ENCODE measurements at regions not wholly inside any gene's neighbourhood (a gene's known extent, or its start where the extent isn't known, plus 50 kb on each side); places are given as distances from the start of the nearest gene placed in this dataset.

DNA sequence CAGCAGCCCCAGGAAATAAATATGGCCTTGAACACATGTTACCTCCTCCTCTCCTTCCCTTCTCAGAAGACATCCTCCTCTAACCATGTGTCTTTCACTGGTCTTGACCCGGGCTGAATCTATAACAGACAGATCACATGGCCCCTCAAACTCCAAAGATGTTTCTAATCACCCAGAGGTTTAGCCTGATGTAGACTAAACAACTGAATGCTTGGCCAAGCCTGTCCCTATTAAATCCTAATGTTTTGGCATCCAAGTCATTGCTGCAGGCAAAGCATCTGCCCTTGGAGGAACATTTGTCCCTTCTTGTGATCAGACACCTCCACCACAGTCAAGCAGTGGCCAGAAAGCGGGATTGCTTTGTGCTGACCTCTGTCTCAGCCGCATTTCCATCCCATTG, 65.5 kb downstream of the ANKRD60 start:
- intact Hi-C loops (cut with DNase I), result loop anchor here in 1 of 2 donors (10.0 kb wide), 1 partner anchor 62 kb away; the partner anchor contains the start of gene ANKRD60
- DNase-seq (ENCODE audit: low spot score), result no peak

DNA sequence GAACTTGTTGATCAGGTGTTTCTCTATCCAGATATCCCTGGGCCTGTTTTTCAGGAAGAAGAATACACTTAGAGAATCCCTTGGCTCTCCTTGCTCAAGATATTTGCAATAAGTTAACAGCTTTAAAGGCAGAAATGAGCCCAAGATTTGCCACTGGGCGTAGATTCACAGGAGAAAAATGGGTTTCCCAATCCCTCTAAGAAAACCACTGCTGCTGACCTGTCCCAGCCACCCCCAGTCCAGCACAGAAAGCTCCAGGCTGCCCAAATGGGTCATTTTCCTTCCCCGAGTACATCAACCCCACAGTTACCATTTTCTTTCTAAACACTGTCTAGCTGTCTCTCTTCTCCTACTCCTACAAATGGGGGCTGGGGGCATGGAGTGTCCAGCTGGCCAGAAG, 67.3 kb downstream of the ANKRD60 start:
- DNase-seq (ENCODE audit: low spot score), result no peak
- intact Hi-C loops (cut with DNase I), result loop anchor here in 1 of 2 donors (10.0 kb wide), 1 partner anchor 64 kb away; the partner anchor contains the start of gene ANKRD60

DNA sequence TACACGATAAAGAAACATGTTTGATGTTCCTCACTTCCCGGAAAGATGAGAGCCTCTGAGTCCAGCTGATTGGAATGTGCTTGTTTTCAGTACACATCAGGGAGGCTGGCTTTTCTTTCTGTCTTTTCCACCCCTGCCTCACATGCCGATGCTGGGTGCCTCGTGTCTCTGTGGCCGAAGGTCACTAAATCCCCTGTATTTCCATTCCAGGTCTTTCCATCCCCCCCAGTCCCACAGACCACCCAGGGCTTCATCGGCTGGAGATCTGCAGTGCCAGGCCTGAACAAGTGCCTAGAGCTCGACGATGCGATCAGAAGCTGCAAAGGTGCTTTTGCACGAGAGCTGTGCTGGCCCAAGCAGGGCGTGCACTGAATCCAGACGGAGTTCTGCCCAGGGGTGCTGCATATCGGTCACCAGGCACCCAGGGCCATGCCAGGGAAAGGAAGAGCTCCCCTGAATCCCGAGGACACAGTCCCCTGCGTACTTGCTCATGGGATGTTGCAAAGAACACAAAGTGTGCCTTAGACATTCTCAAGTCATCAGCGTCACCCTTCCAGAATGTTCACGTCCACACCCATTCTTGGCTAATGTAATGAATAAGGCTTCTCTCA, 67.9 kb downstream of the ANKRD60 start:
- intact Hi-C loops (cut with DNase I), result loop anchor here in 1 of 2 donors (10.0 kb wide), 1 partner anchor 64 kb away; the partner anchor contains the start of gene ANKRD60
- DNase-seq (ENCODE audit: low spot score), result no peak

DNA sequence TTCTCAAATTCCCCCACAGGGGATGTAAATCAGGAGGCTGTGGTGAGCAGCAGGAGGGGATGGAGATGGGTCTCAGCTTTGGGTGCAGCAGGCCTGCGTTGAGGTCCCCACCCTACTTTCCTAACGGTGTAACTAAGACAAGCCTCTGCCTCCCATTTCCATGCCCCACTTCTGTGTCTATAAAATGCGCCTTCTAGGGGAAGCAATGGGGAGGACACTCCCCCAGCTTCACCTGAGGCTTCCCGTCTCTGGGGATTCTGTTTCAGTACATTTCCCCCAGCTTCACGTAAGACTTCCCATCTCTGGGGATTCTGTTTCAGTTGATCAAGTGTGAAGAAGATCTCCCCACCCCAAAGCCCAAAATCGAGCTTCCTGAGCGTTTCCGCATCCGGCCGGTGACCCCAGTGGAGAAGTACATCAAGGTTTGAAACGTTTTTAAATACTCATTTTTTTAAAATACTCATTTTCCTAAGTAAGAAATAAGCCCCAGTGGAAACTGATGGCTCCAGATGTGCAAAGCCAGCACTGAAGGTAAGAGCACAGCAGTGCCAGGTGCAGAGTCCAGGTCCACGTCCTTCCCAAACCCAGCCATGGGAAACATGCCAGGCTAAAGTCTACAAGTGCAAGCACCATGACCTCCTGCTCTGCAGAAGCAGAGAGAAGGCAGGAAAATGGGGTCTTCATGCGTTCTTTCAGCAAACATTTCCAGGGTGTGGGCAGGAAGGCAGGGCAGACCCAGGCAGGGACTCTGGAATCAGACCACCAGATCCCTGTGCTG, 73.1 kb downstream of the ANKRD60 start:
- intact Hi-C loops (cut with DNase I), result no loop called here
- peak; percentile 31 for DNase-seq (ENCODE audit: low spot score)

DNA sequence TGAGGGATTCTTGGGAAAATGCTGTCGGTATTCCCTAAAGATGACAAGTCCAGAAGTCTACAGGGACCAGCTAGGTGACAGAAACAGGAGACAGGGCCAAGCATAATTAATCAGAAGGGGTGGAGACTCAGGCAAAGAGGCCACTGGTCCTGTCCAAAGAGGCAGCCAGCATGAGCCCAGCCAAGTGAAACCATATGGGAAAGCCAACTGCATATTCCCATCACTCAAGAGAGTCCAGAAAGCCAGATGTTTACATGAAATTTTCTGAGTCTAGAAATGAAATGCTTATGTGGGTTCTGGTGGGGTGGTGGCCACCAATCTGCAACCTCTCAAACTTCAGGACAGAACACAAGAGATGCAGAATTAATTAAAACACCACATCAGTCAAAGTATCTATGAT, 74.3 kb downstream of the ANKRD60 start:
- intact Hi-C loops (cut with DNase I), result no loop called here
- DNase-seq (ENCODE audit: low spot score), result no peak

DNA sequence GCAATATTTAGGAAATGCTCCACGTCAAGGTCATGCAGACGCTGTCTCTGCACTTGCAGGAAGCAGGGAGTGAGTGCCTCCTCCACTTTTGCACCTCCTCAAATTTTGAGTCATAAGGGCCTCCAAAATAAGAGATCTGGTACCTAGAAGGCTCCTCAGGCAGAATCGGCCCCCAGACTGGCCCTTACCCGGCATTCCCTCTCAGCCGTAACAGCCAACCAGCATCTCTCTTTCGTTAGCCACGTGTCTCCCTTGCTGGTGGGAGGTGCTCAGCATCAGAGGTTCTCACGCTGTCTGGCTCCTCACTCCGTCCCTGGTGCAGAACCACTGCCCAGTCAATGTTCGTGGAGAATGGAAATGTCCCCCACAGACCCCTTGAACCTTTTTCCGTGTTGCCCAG, 75.3 kb downstream of the ANKRD60 start:
- DNase-seq (ENCODE audit: low spot score), result no peak
- intact Hi-C loops (cut with DNase I), result no loop called here

DNA sequence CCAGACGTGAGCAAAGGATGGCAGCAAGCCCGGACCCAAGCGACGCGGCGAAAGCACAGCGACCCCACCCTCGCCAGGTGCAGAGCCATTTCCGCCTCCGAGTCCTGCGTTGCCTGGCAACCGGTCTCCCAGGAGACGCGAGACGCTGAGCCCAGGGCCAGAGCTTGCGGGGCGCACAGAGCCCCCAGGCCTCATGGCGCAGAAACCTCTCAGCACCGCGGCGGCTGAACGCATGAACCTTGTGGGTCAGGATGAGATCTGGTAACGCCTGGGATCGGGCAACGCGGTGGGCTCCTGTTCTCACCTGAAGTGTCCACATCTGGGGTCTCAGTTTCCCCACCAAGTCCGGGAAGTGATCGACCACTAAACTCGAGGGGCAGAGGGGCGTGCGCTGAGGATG, 77.7 kb downstream of the ANKRD60 start:
- no peak for DNase-seq (ENCODE audit: low spot score)
- intact Hi-C loops (cut with DNase I), result no loop called here

DNA sequence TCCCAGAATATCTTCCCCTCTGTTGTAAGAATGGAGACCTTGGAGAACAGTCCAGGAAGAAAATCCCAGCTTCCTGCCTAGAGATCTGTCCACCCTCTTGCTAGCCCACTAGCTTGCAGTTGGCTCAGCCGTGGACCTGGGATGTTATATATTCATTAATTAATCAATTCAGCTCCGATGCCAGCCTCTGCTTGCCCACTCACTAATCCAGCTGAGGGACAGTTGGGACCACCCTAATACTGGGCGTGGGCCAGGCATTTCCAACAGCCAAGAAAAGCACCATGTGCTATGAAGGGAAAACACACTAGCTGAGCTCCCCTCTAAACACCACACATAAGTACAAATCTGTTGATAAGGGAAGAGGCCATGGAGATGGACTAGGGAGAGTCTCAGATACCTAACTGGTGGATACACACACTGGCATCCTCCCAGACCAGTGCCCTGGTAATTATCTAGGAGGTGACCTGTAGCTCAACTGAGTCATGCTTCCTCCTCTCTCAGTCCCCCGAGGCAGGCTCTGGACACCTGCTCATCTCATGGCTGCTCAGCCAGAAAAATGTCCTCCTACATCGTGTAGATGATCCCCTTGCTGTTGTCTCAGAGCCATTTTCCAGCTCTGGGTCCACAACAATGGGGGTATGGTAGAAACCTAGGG, 78.9 kb downstream of the ANKRD60 start:
- intact Hi-C loops (cut with DNase I), result no loop called here
- no peak for DNase-seq (ENCODE audit: low spot score)

DNA sequence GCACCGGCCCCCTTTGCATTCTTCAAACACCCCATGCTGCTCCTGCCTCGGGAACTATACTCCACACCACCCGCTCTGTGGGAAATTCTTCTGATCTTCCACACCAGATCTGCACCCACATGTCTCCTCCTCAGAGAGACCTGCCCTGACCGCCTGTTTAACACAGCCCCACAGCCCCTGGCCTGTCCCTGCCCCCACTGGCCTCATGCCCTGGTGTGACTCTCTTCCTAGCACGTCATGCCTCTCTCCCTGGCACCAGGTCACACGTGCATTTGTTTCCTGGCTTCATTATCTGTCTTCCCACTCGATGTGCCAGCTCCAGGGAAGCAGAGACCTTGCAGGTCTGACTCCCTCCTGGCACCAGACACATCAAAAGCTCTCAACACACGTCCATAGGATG, 79.6 kb downstream of the ANKRD60 start:
- intact Hi-C loops (cut with DNase I), result no loop called here
- DNase-seq (ENCODE audit: low spot score), result no peak

DNA sequence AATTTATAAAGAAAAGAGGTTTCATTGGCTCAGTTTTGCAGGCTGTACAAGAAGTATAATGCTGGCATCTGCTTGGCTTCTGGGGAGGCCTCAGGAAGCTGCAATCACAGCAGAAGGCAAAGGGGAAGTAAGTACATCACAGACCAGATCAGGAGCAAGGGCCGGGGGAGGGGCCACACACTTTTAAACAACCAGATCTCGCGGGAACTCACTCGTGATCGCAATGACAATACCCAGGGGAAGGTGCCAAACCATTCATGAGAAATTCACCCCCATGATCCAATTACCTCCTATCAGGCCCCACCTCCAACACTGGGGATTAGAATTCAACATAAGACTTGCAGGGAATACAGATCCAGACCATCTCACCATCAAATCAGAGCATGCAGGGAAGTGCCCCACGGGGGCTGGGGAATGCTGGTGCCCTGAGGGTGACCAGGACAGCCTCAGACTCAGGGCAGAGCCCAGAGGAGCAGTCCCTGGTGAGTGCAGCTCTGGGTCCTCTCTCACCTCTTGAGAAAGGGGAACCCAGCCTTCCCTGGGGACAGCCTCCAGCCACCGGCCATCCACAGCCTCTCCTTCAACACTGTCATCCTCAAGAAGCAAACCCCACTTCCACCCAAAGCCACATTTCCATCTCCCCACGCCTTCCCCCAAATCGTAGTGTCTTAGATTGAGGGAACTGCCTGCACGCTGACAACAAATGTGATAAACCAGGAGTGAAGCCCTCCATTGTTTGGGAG, 80.7 kb downstream of the ANKRD60 start:
- no peak for DNase-seq (ENCODE audit: low spot score)
- intact Hi-C loops (cut with DNase I), result no loop called here

DNA sequence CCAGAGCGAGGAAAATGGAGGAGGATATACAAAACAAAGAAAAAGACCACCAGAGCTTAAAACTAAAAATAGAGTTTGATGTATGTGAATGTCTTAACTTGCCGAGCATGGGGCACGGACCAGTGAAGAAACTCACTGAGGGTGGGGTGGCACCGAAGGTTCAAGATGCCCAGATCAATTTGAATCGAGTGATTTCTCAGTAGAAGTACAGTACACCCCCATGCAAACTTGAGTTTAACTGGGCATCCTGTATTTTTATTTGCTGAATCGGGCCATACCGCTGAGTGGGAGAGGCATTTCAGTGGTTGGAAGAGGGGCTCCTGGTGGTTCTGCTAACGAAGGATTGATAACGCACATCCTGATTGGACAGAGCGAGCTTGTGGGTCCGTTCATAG, 81.7 kb downstream of the ANKRD60 start:
- DNase-seq (ENCODE audit: low spot score), result no peak
- intact Hi-C loops (cut with DNase I), result no loop called here

DNA sequence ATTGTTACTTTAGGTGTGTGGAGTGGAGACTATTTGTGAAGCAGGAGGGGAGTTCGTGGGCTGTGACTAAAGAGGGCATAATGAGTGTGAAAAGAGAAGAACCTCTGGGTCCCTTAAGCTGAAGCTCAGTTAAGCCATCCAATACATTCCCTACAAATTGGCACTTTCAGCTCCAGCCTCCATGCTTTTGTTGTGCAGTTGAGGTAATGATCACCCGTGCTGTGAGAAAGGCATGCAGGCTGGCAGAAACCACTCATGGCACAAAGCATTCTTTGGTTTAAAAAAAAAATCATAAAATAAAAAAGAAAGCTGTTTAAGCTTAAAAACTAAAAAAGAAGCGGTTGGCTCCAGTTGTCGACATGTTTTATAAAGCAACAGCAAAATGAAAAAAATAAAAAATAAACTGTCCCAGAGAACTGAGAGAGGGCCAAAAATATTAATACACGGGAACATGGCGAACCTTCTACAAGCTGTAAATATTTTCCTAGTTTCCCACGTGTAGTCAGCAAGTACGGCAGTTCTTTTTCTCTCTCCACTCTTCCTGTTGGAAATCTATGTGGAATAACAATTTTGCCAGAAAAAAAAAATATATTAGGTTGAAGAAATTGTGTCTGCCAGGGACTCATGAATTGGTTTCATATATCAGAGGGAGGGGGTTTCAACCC, 82.2 kb downstream of the ANKRD60 start:
- intact Hi-C loops (cut with DNase I), result no loop called here
- DNase-seq (ENCODE audit: low spot score), result no peak

DNA sequence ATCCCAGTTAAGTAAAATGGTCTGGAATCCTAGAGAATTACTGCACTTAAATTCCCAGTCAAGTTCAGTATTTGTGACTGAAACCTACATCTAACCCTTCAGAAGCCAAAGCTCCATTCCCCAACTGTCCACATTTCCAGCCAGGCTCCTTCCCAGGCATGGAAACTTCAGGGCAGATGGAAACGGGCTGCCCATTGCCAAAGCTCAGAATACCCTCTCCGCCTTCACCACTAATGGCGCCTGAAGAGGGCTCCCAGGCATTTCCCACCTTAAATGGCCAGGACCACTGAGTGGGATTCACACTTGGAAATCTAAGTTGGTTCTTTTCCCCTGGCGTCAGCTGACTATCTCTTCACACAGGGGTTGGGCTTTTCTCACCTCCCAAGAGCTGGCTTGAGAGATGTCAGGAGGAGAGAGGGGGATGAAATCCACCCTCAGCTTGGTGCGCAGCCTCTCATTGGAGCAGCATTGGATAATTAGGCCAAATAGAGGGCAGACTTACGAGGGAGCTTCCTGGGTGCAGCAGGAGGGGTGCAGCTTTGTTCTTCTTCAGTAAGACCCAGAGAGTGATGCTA, 82.9 kb downstream of the ANKRD60 start:
- no peak for DNase-seq (ENCODE audit: low spot score)
- intact Hi-C loops (cut with DNase I), result no loop called here

DNA sequence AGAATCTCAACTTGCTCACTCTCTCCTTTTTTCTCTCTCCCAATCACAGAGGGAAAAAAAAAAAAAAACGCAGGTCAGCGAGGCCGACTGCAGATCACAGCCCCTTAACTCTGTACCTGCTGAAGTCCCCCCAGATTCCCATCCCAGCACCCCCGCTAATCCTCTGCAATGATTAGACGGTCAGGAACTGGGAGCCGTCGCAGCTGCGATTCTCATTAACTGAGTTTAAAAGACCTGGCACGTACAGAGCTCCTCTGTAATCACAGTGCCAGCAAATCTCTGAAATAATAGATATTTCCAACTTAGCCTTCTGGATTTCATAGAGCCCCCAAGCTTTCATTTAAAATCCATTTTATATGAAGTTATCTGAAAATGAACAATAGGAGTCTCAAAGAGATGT, 84.4 kb downstream of the ANKRD60 start:
- DNase-seq (ENCODE audit: low spot score), result no peak
- intact Hi-C loops (cut with DNase I), result loop anchor here in 1 of 2 donors (1.0 kb wide), 1 partner anchor 34 kb away; no protein-coding TSS in a partner anchor

DNA sequence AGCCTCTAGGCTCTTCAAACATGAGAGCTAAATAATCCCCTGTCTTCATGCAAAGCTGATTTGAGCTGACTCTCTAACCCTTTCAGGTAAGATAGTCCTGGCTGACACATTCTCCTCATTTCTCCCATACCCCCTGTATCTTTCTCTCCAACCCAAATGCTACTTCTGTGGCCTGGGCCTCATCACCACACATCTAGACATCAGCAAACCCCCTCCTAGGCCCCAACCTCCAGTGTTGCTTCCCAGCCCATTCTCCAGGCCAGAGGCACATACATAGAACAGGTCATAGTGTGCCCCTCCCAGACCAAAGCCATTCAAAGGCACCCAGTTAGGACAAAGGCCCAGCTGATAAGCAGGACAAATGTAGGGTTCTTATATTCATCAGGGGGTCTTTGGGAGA, 84.9 kb downstream of the ANKRD60 start:
- no peak for DNase-seq (ENCODE audit: low spot score)
- intact Hi-C loops (cut with DNase I), result no loop called here

DNA sequence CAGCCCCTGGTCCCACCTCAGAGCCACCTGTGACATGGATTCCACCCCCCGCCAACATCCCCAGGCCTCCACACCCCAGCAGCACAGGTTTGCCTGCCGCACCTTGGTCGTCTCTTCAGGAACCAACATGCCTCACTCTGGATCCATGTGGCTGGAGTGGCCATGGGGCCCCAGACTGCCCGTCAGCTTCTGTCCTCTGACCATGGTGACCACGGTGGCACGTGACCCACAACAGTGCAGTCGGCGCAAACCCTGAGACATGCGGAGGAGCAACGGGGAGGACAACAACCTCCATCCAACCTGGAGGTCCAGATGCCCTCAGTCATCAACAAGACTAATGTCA, 85.6 kb downstream of the ANKRD60 start:
- intact Hi-C loops (cut with DNase I), result no loop called here
- DNase-seq (ENCODE audit: low spot score), result no peak

DNA sequence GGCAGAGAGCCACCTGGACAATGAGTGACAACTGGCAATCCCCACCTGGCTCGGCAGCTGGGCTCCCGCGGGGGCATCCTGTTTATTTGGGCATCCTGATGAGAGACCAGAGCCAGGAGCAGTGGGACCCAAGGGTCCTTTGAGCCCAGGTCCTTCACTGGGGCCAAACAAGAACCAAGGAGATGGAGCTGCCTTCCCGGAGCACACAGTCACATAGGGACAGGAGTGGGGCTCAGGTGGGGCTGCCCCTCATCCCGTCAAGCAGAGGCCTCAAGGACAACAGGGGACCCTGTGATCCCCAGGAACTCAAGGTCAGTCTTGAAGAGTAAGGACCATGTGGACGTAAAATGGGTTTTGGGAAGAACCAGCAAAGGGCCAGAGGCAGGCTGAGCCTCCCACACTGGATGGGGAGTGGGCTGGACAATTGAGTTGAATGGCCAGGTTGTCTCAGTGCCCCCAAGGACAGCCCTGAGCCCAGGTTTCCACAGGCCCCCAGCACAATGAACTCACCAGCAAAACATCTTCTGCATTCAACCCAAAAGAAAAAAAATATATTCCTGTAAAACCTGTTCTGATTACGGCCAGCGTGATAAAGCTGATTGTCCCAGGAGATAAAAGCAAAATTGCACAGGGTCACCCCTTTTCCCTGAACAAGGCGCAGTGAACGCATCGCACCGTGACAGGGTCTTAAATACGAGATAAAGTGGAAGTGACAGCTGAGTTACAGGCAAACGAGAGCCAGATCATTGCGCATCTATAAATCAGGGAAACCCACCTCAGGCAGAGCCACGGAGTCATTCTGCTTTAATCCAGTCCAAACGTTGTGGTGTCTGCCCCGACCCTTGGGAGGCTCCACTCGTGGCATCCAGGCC, 86.2 kb downstream of the ANKRD60 start:
- intact Hi-C loops (cut with DNase I), result no loop called here
- no peak for DNase-seq (ENCODE audit: low spot score)

DNA sequence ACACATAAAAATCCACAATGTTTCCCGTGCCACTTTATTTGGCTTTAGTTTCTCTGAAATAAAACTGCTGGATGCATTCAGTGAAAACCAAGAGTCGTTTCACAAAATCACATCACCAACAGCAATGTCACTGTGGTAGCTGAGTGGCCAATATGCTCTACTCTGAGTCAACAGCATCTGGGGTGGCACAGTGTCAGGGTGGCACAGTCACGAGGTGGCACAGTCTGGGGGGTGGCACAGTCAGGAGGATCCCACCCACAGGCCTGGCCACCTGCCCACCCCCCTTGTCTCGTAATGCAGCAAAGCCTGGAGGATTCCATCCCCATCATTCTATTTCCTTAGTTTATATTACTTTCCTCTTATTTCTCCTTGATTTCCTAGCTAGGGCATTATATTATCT, 87.0 kb downstream of the ANKRD60 start:
- no peak for DNase-seq (ENCODE audit: low spot score)
- intact Hi-C loops (cut with DNase I), result no loop called here

Measured in posterior vena cava (tissue), 2 donors.